OCI-LY7 (cell line): ENCODE measurements at regions not wholly inside any gene's neighbourhood (a gene's known extent, or its start where the extent isn't known, plus 50 kb on each side); places are given as distances from the start of the nearest gene placed in this dataset.

ENCODE experiments used
- BruUV-seq: library from RNA; stranded (reverse); fragments of 400-500 nt; replicated peaks from 2 replicates; lab custom pipeline; 2021; lab: Mats Ljungman, UMichigan
- CTCF ChIA-PET: fragments of 300-600 bp; sonication (Branson Sonifier 250); formaldehyde crosslinking; loops from one replicate; lab custom pipeline; 2022; ENCODE audit warnings: antibody characterized with exemption; ENCODE audit not compliant: unreplicated experiment; lab: Charles Lee
- POLR2A ChIA-PET: fragments of 300-600 bp; sonication (Branson Sonifier 250); formaldehyde crosslinking; loops from one replicate; lab custom pipeline; 2022; ENCODE audit warnings: antibody characterized with exemption; lab: Charles Lee
- DNase-seq: peaks from one replicate; pipeline ENCODE4 v3.0.0-alpha.2; 2015; ENCODE audit warnings: low spot score
- H2AFZ ChIP-seq: fragments of 200-600 bp; sonication (generic), shearing (Covaris generic); 2 replicates; pipeline ENCODE4 v1.6.1; 2014; ENCODE audit warnings: mild to moderate bottlenecking, antibody characterized with exemption, low read length, moderate library complexity
- H3K27ac ChIP-seq: fragments of 200-600 bp; sonication (generic); 2 replicates; pipeline ENCODE4 v1.5.1; 2014; ENCODE audit warnings: mixed run types, low read depth, mild to moderate bottlenecking, moderate library complexity, low read length, inconsistent platforms; ENCODE audit not compliant: poor library complexity, severe bottlenecking
- H3K36me3 ChIP-seq: fragments of 200-600 bp; sonication (generic); 2 replicates; pipeline ENCODE4 v1.6.1; 2014; ENCODE audit warnings: mild to moderate bottlenecking, antibody characterized with exemption, low read length, moderate library complexity, mixed read lengths; ENCODE audit not compliant: insufficient read depth
- H3K4me1 ChIP-seq: fragments of 200-600 bp; sonication (generic); 2 replicates; pipeline ENCODE4 v1.5.1; 2014; ENCODE audit warnings: mild to moderate bottlenecking, low read length; ENCODE audit not compliant: insufficient read depth, poor library complexity, severe bottlenecking
- H3K4me2 ChIP-seq: fragments of 200-600 bp; sonication (generic); 2 replicates; pipeline ENCODE4 v1.6.1; 2014; ENCODE audit warnings: mild to moderate bottlenecking, low read length
- H3K4me3 ChIP-seq: fragments of 200-600 bp; sonication (generic); 2 replicates; pipeline ENCODE4 v1.5.1; 2014; ENCODE audit warnings: mild to moderate bottlenecking, low read depth, low read length; ENCODE audit not compliant: poor library complexity, severe bottlenecking
- H3K79me2 ChIP-seq: fragments of 200-600 bp; sonication (generic); 2 replicates; pipeline ENCODE4 v1.6.1; 2016; ENCODE audit warnings: low read depth, mild to moderate bottlenecking, low read length, moderate library complexity, mixed read lengths; ENCODE audit not compliant: insufficient read depth
- H3K9me2 ChIP-seq: fragments of 200-600 bp; sonication (generic); 2 replicates; pipeline ENCODE4 v1.6.1; 2016; ENCODE audit warnings: mild to moderate bottlenecking, low read length, mixed read lengths; ENCODE audit not compliant: insufficient read depth
- H3K9me3 ChIP-seq: fragments of 200-600 bp; sonication (generic); 2 replicates; pipeline ENCODE4 v1.6.1; 2014; ENCODE audit warnings: mild to moderate bottlenecking, mixed run types, low read length, mixed read lengths
- H4K20me1 ChIP-seq: fragments of 200-600 bp; sonication (generic); 2 replicates; pipeline ENCODE4 v1.6.1; 2014; ENCODE audit warnings: mild to moderate bottlenecking, antibody characterized with exemption, low read length, moderate library complexity, mixed read lengths; ENCODE audit not compliant: insufficient read depth
- EZH2phosphoT487 ChIP-seq: fragments of 200-600 bp; sonication (generic); IDR thresholded peaks from 2 replicates; pipeline ENCODE4 v1.6.1; 2018; ENCODE audit warnings: low read depth, borderline replicate concordance, mild to moderate bottlenecking, mixed run types, antibody characterized with exemption, low read length, moderate library complexity, mixed read lengths
- intact Hi-C: fragments of 100-400 bp; cut with micrococcal nuclease; formaldehyde crosslinking; loops from one replicate; pipeline ENCODE4 v1.10.0; 2022; ENCODE audit not compliant: unreplicated experiment
- TF ChIP-seq, protein P1 (sequence below): fragments of 200-600 bp; sonication (generic); conservative IDR thresholded peaks from 2 replicates; pipeline ENCODE4 v1.5.1; 2014; ENCODE audit warnings: mild to moderate bottlenecking, antibody characterized with exemption, low read length, moderate library complexity, mixed read lengths

DNA sequence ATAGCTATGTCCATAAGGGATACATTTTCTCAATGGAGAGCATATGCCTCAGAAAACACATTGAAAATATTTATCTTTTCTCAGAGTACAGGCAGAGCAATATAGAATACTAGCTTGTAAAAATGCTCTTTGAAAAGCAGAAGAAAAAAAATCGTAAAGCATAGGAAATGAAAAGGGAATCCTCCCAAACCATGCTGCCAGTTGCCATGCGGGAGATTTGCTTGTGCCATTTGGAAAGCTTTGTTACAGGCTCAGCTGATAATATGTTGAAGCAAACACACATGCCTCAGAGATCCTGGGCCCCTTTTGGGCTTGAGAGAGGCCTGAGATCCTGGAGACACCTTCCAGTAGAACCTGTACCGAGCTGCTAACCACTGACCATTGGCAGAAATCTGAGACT lies 697.1 kb downstream of the BCL11A start:
- no peak overlapping the region for H2AFZ ChIP-seq
- H3K4me2 ChIP-seq = no peak overlapping the region
- DNase-seq = no peak
- H3K4me3 ChIP-seq = no peak overlapping the region
- intact Hi-C loops = no loop called here
- no peak for TF ChIP-seq EZH2phosphoT487
- TF ChIP-seq, protein P1, sequence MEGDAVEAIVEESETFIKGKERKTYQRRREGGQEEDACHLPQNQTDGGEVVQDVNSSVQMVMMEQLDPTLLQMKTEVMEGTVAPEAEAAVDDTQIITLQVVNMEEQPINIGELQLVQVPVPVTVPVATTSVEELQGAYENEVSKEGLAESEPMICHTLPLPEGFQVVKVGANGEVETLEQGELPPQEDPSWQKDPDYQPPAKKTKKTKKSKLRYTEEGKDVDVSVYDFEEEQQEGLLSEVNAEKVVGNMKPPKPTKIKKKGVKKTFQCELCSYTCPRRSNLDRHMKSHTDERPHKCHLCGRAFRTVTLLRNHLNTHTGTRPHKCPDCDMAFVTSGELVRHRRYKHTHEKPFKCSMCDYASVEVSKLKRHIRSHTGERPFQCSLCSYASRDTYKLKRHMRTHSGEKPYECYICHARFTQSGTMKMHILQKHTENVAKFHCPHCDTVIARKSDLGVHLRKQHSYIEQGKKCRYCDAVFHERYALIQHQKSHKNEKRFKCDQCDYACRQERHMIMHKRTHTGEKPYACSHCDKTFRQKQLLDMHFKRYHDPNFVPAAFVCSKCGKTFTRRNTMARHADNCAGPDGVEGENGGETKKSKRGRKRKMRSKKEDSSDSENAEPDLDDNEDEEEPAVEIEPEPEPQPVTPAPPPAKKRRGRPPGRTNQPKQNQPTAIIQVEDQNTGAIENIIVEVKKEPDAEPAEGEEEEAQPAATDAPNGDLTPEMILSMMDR = no peak
- no peaks in the 10 kb centered on the region for H3K9me3 ChIP-seq
- no peaks in the 10 kb centered on the region for H3K36me3 ChIP-seq
- H3K9me2 ChIP-seq = no peaks in the 10 kb centered on the region
- ChIA-PET POLR2A (interaction anchor here (1.8 kb wide), 1 partner anchor 8 kb away, joined by 5 read pairs; no protein-coding TSS in a partner anchor), CTCF (no interaction called here)
- no TSS peak for BruUV-seq
- H3K79me2 ChIP-seq = no peaks in the 10 kb centered on the region
- no peak overlapping the region for H3K27ac ChIP-seq
- no peaks in the 10 kb centered on the region for H4K20me1 ChIP-seq
- no peaks in the 10 kb centered on the region for H3K4me1 ChIP-seq

DNA sequence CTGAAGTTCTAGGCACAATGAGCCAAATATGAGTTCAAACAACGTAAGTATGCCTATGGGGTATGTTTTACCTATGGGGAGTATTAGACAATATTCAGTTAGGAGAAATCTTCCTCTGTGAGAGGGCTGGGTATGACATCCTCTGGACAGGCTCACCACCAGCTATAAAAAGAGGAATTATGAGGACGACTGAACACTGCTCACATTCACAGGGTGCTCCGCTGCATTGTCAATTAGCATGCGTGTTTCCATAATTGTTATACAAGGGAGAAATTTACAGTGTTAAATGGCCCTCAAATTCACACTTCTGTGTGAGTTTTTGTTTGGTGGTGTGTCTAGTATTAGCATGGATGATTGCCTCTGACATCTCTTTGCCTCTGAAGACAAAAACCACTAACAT lies 700.4 kb downstream of the BCL11A start:
- ChIA-PET POLR2A (no interaction called here), CTCF (no interaction called here)
- H3K4me3 ChIP-seq = no peak overlapping the region
- no peaks in the 10 kb centered on the region for H3K36me3 ChIP-seq
- BruUV-seq = no TSS peak
- no peaks in the 10 kb centered on the region for H3K9me3 ChIP-seq
- H3K27ac ChIP-seq = no peak overlapping the region
- intact Hi-C loops = no loop called here
- no peak overlapping the region for H3K4me2 ChIP-seq
- no peak overlapping the region for H2AFZ ChIP-seq
- TF ChIP-seq EZH2phosphoT487 = no peak
- TF ChIP-seq, protein P1 = no peak
- no peaks in the 10 kb centered on the region for H3K79me2 ChIP-seq
- DNase-seq = no peak
- no peaks in the 10 kb centered on the region for H4K20me1 ChIP-seq
- H3K4me1 ChIP-seq = no peaks in the 10 kb centered on the region
- no peaks in the 10 kb centered on the region for H3K9me2 ChIP-seq

DNA sequence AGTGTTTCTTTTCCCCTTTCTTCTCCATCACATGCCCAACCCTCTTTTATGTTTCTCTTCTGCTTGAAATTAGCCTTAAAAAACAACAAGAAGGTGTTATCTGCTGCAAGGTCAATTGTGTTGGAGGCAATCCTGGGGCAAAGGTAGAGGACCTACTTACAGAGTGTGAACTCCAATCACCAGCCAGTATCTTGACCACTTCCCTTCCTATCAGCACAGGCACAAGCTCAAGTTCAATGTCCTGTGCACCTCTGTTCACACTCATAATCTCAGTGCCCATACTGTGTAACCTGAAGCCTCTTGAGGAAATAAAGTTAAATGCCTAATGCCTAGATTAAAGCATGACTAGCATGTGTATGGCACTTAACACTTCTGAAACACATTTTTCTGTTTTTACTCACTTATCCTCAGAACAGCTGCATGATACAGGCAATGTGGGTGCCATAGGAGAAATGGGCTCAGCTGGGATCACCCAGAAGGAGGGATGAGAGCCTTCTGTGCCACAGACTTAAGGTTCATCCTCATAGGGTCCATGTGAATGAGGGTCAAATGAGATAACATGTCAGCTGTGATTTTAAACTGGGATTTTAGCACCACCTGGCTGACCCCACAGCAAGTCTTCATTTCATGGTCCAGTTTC lies 701.5 kb downstream of the BCL11A start:
- DNase-seq = no peak
- CTCF ChIA-PET = no interaction called here

More for the DNA sequence above, 701.5 kb downstream of the BCL11A start:
- H3K27ac ChIP-seq = no peak overlapping the region
- no peaks in the 10 kb centered on the region for H3K9me2 ChIP-seq
- H3K4me2 ChIP-seq = no peak overlapping the region
- no peaks in the 10 kb centered on the region for H4K20me1 ChIP-seq
- H3K9me3 ChIP-seq = no peaks in the 10 kb centered on the region
- TF ChIP-seq EZH2phosphoT487 = no peak
- TF ChIP-seq, protein P1 = no peak
- no peak overlapping the region for H3K4me3 ChIP-seq
- intact Hi-C loops = no loop called here
- H2AFZ ChIP-seq = no peak overlapping the region
- BruUV-seq = no TSS peak
- no peaks in the 10 kb centered on the region for H3K4me1 ChIP-seq
- no peaks in the 10 kb centered on the region for H3K36me3 ChIP-seq
- H3K79me2 ChIP-seq = no peaks in the 10 kb centered on the region
- POLR2A ChIA-PET = no interaction called here
